MCF 10A (cell line): ENCODE measurements at regions not wholly inside any gene's neighbourhood (a gene's known extent, or its start where the extent isn't known, plus 50 kb on each side); places are given as distances from the start of the nearest gene placed in this dataset.

ENCODE experiments used
- BruUV-seq: library from RNA; stranded (reverse); fragments of 400-500 nt; replicated peaks from 2 replicates; lab custom pipeline; 2021; lab: Mats Ljungman, UMichigan
- CTCF ChIA-PET: fragments of 300-600 bp; sonication (Branson Sonifier 250); formaldehyde crosslinking; extraction: SDS; loops from one replicate; lab custom pipeline; 2021; ENCODE audit warnings: antibody characterized with exemption, inconsistent platforms; lab: Yijun Ruan, JAX
- POLR2A ChIA-PET: fragments of 300-600, 350-650 bp; sonication (Branson Sonifier 250); formaldehyde crosslinking; extraction: SDS; loops from one replicate; lab custom pipeline; 2020; ENCODE audit warnings: antibody characterized with exemption, inconsistent platforms; lab: Yijun Ruan, JAX
- DNase-seq: peaks from one replicate; pipeline ENCODE4 v3.0.0-alpha.2; 2018; ENCODE audit not compliant: unreplicated experiment
- H3K27ac Mint-ChIP-seq: one replicate; pipeline ENCODE4 v1.8.0; 2022; ENCODE audit warnings: mild to moderate bottlenecking, low read depth, mixed read lengths; ENCODE audit not compliant: unreplicated experiment
- H3K27me3 Mint-ChIP-seq: one replicate; pipeline ENCODE4 v1.8.0; 2022; ENCODE audit warnings: mixed read lengths; ENCODE audit not compliant: insufficient read depth, unreplicated experiment
- H3K36me3 Mint-ChIP-seq: one replicate; pipeline ENCODE4 v1.8.0; 2022; ENCODE audit warnings: mild to moderate bottlenecking, moderate library complexity, mixed read lengths; ENCODE audit not compliant: insufficient read depth, unreplicated experiment
- H3K4me1 Mint-ChIP-seq: one replicate; pipeline ENCODE4 v1.8.0; 2022; ENCODE audit warnings: mixed read lengths; ENCODE audit not compliant: insufficient read depth, unreplicated experiment
- H3K4me3 Mint-ChIP-seq: one replicate; pipeline ENCODE4 v1.8.0; 2022; ENCODE audit warnings: mild to moderate bottlenecking, moderate library complexity, mixed read lengths; ENCODE audit not compliant: unreplicated experiment
- H3K9me3 Mint-ChIP-seq: one replicate; pipeline ENCODE4 v1.8.0; 2022; ENCODE audit warnings: mixed read lengths; ENCODE audit not compliant: unreplicated experiment
- CTCF ChIP-seq: fragments of 200-600 bp; IDR thresholded peaks from one replicate; pipeline ENCODE4 v1.8.0; 2022; ENCODE audit warnings: antibody characterized with exemption, mild to moderate bottlenecking; ENCODE audit not compliant: unreplicated experiment
- intact Hi-C: fragments of 100-400 bp; cut with micrococcal nuclease; formaldehyde crosslinking; loops from 2 replicates; pipeline ENCODE4 v1.14.1; 2022

GRCh38 chr2:238502088-238502810, 75.5 kb downstream of the ASB1 start:
- ChIA-PET CTCF (interaction anchor here (0.7 kb wide), 1 partner anchor 10 kb away, joined by 4 read pairs; no protein-coding TSS in a partner anchor), POLR2A (no interaction called here)
- Mint-ChIP-seq H3K27ac (no peak overlapping the region), H3K36me3 (no peaks in the 10 kb centered on the region), H3K9me3 (no peaks in the 10 kb centered on the region), H3K4me3 (no peak overlapping the region), H3K4me1 (no peaks in the 10 kb centered on the region), H3K27me3 (peaks cover 3% of the 10 kb centered on the region)
- intact Hi-C loops: no loop called here
- no peak for DNase-seq
- no peak for TF ChIP-seq CTCF
- BruUV-seq: no TSS peak

- Mint-ChIP-seq H3K36me3 (no peaks in the 10 kb centered on the region), H3K4me3 (no peak overlapping the region), H3K4me1 (no peaks in the 10 kb centered on the region), H3K27me3 (no peaks in the 10 kb centered on the region), H3K27ac (no peak overlapping the region), H3K9me3 (no peaks in the 10 kb centered on the region)
- no peak for DNase-seq
- no TSS peak for BruUV-seq
- POLR2A ChIA-PET: interaction anchor here (0.9 kb wide), 1 partner anchor 36 kb away, joined by 3 read pairs; no protein-coding TSS in a partner anchor
- intact Hi-C loops: no loop called here
- TF ChIP-seq CTCF: no peak
- CTCF ChIA-PET: interaction anchor here (1.0 kb wide), 1 partner anchor 14 kb away, joined by 3 read pairs; no protein-coding TSS in a partner anchor
These were observed 76.4 kb downstream of the ASB1 start for GRCh38 chr2:238502956-238503791.

DNA sequence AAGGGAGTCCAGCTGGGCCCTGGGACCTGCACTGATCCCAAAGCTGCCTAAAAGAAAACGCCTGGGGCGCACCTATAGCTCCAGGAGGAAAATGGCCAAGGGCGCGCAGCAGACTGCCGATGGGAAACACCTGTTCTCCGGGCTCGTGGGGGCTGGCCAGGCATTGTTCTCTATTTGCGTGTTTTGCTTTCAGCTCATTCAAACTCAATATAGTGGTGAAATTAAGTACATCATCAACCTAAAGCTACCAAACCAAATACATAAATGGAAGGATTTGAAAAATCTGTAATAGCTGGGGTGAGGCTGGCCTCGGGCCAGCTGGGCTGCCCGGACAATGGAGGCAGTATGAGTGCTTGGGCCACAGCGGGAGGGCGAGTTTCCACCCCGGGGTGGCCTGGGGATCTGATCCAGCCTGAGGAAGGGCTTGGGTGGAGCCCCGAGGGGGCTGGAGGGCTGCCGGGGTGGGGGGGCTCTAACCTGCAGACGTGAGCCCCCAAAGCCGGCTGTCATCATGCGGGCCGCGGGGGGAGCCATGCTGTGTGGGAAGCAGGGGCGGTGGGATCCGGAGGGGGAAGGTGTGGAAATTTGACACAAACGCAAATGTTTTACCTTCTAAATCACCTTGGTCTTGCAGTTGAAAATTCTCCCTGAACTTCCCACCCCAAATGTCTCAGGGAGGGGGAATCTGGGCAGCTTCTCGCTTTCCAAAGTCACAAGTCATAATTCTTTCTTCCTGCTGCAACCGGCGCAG, 77.6 kb downstream of the ASB1 start:
- no peak overlapping the region for H3K27ac Mint-ChIP-seq
- H3K4me1 Mint-ChIP-seq: no peaks in the 10 kb centered on the region
- H3K9me3 Mint-ChIP-seq: no peaks in the 10 kb centered on the region
- no peak for TF ChIP-seq CTCF
- no peaks in the 10 kb centered on the region for H3K27me3 Mint-ChIP-seq
- DNase-seq: no peak
- no peak overlapping the region for H3K4me3 Mint-ChIP-seq
- ChIA-PET POLR2A (interaction anchor here (0.6 to 0.9 kb wide), 2 partner anchors 37 to 112 kb away, joined by 3 read pairs; no protein-coding TSS in a partner anchor), CTCF (interaction anchor here (0.6 to 1.0 kb wide), 2 partner anchors 9 to 13 kb away, joined by 3 read pairs; no protein-coding TSS in a partner anchor)
- BruUV-seq: no TSS peak
- intact Hi-C loops: no loop called here
- no peaks in the 10 kb centered on the region for H3K36me3 Mint-ChIP-seq
